ENCODE measurements at regions not wholly inside any gene's neighbourhood (a gene's known extent, or its start where the extent isn't known, plus 50 kb on each side); places are given as distances from the start of the nearest gene placed in this dataset.

GRCh38 chr4:24228692-24229091 lies 338.8 kb upstream of the PPARGC1A start:
- in situ Hi-C loops (cut with MboI; ENCODE audit: low sequenced_read_pairs, unreplicated experiment), result no loop called here
- no peak for TF ChIP-seq CTCF (IDR thresholded peaks at IDR 0.05; ENCODE audit: borderline replicate concordance, control extremely low read depth, extremely low read depth, insufficient read depth, missing control alignments)
- DNase-seq (ENCODE audit: low spot score), result no peak

GRCh38 chr4:24226667-24227066 lies 336.8 kb upstream of the PPARGC1A start:
- no peak for DNase-seq (ENCODE audit: low spot score)
- in situ Hi-C loops (cut with MboI; ENCODE audit: low sequenced_read_pairs, unreplicated experiment), result no loop called here
- TF ChIP-seq CTCF (IDR thresholded peaks at IDR 0.05; ENCODE audit: borderline replicate concordance, control extremely low read depth, extremely low read depth, insufficient read depth, missing control alignments), result no peak

- no peak for DNase-seq (ENCODE audit: low spot score)
- no peak for TF ChIP-seq CTCF (IDR thresholded peaks at IDR 0.05; ENCODE audit: borderline replicate concordance, control extremely low read depth, extremely low read depth, insufficient read depth, missing control alignments)
- in situ Hi-C loops (cut with MboI; ENCODE audit: low sequenced_read_pairs, unreplicated experiment), result no loop called here
Measured at GRCh38 chr4:24226023-24226422, 336.2 kb upstream of the PPARGC1A start.

- in situ Hi-C loops (cut with MboI; ENCODE audit: low sequenced_read_pairs, unreplicated experiment), result no loop called here
- DNase-seq (ENCODE audit: low spot score), result no peak
- no peak for TF ChIP-seq CTCF (IDR thresholded peaks at IDR 0.05; ENCODE audit: borderline replicate concordance, control extremely low read depth, extremely low read depth, insufficient read depth, missing control alignments)
Measured at GRCh38 chr4:24224446-24224845, 334.6 kb upstream of the PPARGC1A start.

- in situ Hi-C loops (cut with MboI; ENCODE audit: low sequenced_read_pairs, unreplicated experiment), result no loop called here
- no peak for TF ChIP-seq CTCF (IDR thresholded peaks at IDR 0.05; ENCODE audit: borderline replicate concordance, control extremely low read depth, extremely low read depth, insufficient read depth, missing control alignments)
- DNase-seq (ENCODE audit: low spot score), result no peak
Measured at GRCh38 chr4:24219209-24219608, 329.4 kb upstream of the PPARGC1A start.

- TF ChIP-seq CTCF (IDR thresholded peaks at IDR 0.05; ENCODE audit: borderline replicate concordance, control extremely low read depth, extremely low read depth, insufficient read depth, missing control alignments), result no peak
- DNase-seq (ENCODE audit: low spot score), result no peak
- in situ Hi-C loops (cut with MboI; ENCODE audit: low sequenced_read_pairs, unreplicated experiment), result no loop called here
Measured at GRCh38 chr4:24218566-24218965, 328.7 kb upstream of the PPARGC1A start.

GRCh38 chr4:24214796-24215195 lies 324.9 kb upstream of the PPARGC1A start:
- no peak for TF ChIP-seq CTCF (IDR thresholded peaks at IDR 0.05; ENCODE audit: borderline replicate concordance, control extremely low read depth, extremely low read depth, insufficient read depth, missing control alignments)
- no peak for DNase-seq (ENCODE audit: low spot score)
- in situ Hi-C loops (cut with MboI; ENCODE audit: low sequenced_read_pairs, unreplicated experiment), result no loop called here
